MM.1S (cell line): ENCODE measurements at regions not wholly inside any gene's neighbourhood (a gene's known extent, or its start where the extent isn't known, plus 50 kb on each side); places are given as distances from the start of the nearest gene placed in this dataset.

Experiments used
- DNase-seq: peaks from one replicate; pipeline ENCODE4 v3.0.0-alpha.2; 2015
- H2AFZ ChIP-seq: fragments of 300-600 bp; sonication (generic); 2 replicates; pipeline ENCODE4 v1.6.0; 2016; ENCODE audit warnings: antibody characterized with exemption, low read length
- H3F3A ChIP-seq: fragments of 300-600 bp; sonication (generic); 2 replicates; pipeline ENCODE4 v1.6.1; 2016; ENCODE audit warnings: mild to moderate bottlenecking, antibody characterized with exemption, low read length, moderate library complexity, mixed read lengths; ENCODE audit not compliant: insufficient read depth
- H3K27ac ChIP-seq: fragments of 300-600 bp; sonication (generic); 2 replicates; pipeline ENCODE4 v1.5.1; 2016; ENCODE audit warnings: mild to moderate bottlenecking, low read length
- H3K27me3 ChIP-seq: fragments of 300-600 bp; sonication (generic); replicated peaks from 2 replicates; pipeline ENCODE4 v1.6.0; 2016; ENCODE audit warnings: low read length; ENCODE audit not compliant: insufficient read depth
- H3K36me3 ChIP-seq: fragments of 300-600 bp; sonication (generic); replicated peaks from 2 replicates; pipeline ENCODE4 v1.6.1; 2016; ENCODE audit warnings: mild to moderate bottlenecking, low read length, mixed read lengths; ENCODE audit not compliant: insufficient read depth
- H3K4me1 ChIP-seq: fragments of 300-600 bp; sonication (generic); 2 replicates; pipeline ENCODE4 v1.6.1; 2016; ENCODE audit warnings: low read length, mixed read lengths
- H3K4me2 ChIP-seq: fragments of 300-600 bp; sonication (generic); 2 replicates; pipeline ENCODE4 v1.6.0; 2016; ENCODE audit warnings: low read depth, low read length
- H3K4me3 ChIP-seq: fragments of 300-600 bp; sonication (generic); 2 replicates; pipeline ENCODE4 v1.5.1; 2016; ENCODE audit warnings: low read length, mixed read lengths
- H3K79me2 ChIP-seq: fragments of 300-600 bp; sonication (generic); 2 replicates; pipeline ENCODE4 v1.6.1; 2016; ENCODE audit warnings: mixed run types, low read length, mixed read lengths
- H3K9ac ChIP-seq: fragments of 300-600 bp; sonication (generic); 2 replicates; pipeline ENCODE4 v1.6.1; 2016; ENCODE audit warnings: low read length, mixed read lengths
- H3K9me2 ChIP-seq: fragments of 300-600 bp; sonication (generic); replicated peaks from 2 replicates; pipeline ENCODE4 v1.6.1; 2016; ENCODE audit warnings: mild to moderate bottlenecking, low read length, mixed read lengths; ENCODE audit not compliant: insufficient read depth
- H3K9me3 ChIP-seq: fragments of 300-600 bp; sonication (generic); replicated peaks from 2 replicates; pipeline ENCODE4 v1.6.1; 2016; ENCODE audit warnings: mild to moderate bottlenecking, low read length, mixed read lengths; ENCODE audit not compliant: insufficient read depth
- H4K20me1 ChIP-seq: fragments of 300-600 bp; sonication (generic); 2 replicates; pipeline ENCODE4 v1.6.1; 2016; ENCODE audit warnings: mild to moderate bottlenecking, low read length, moderate library complexity, mixed read lengths; ENCODE audit not compliant: insufficient read depth
- EZH2 ChIP-seq: fragments of 300-600 bp; sonication (generic); optimal IDR thresholded peaks from 2 replicates; pipeline ENCODE3; 2017; ENCODE audit warnings: low read depth, mild to moderate bottlenecking, antibody characterized with exemption, low read length, mixed read lengths
- EZH2phosphoT487 ChIP-seq: fragments of 300-600 bp; sonication (generic); IDR thresholded peaks from 2 replicates; pipeline ENCODE4 v1.6.1; 2018; ENCODE audit warnings: antibody characterized with exemption, low read length
- TF ChIP-seq, protein P1 (sequence below): fragments of 300-600 bp; sonication (generic); IDR thresholded peaks from 2 replicates; pipeline ENCODE4 v1.5.1; 2016; ENCODE audit warnings: antibody characterized with exemption, low read length, mixed read lengths

DNA sequence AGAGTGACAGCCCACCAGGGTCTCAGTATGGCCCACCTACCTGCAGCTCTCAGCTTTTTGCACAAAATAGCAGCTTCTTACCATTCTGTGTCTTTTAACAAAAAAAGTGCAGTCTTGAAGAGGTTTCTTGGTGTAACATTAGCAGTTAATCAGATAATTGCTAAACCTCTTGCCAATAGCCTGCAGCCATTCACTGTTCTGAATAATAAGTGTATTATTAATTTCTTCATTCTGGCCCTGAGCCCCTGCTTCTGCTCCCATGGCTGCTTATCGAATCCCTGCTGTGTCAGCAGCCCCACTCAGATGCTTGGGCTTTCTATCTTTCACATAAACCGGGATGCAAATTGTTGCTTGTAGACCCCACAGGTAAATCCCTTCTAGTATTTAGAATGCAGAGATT lies 485.9 kb downstream of the CAAP1 start:
- Histone ChIP-seq H3F3A (no peaks in the 10 kb centered on the region), H3K9me2 (no peaks in the 10 kb centered on the region), H3K27me3 (no peaks in the 10 kb centered on the region), H3K4me1 (no peaks in the 10 kb centered on the region), H3K36me3 (no peaks in the 10 kb centered on the region), H2AFZ (no peak overlapping the region), H3K79me2 (no peaks in the 10 kb centered on the region), H3K4me2 (no peak overlapping the region), H3K9me3 (no peaks in the 10 kb centered on the region), H3K27ac (no peak overlapping the region), H4K20me1 (no peaks in the 10 kb centered on the region), H3K9ac (no peak overlapping the region), H3K4me3 (no peak overlapping the region)
- DNase-seq, result no peak
- TF ChIP-seq, protein P1, sequence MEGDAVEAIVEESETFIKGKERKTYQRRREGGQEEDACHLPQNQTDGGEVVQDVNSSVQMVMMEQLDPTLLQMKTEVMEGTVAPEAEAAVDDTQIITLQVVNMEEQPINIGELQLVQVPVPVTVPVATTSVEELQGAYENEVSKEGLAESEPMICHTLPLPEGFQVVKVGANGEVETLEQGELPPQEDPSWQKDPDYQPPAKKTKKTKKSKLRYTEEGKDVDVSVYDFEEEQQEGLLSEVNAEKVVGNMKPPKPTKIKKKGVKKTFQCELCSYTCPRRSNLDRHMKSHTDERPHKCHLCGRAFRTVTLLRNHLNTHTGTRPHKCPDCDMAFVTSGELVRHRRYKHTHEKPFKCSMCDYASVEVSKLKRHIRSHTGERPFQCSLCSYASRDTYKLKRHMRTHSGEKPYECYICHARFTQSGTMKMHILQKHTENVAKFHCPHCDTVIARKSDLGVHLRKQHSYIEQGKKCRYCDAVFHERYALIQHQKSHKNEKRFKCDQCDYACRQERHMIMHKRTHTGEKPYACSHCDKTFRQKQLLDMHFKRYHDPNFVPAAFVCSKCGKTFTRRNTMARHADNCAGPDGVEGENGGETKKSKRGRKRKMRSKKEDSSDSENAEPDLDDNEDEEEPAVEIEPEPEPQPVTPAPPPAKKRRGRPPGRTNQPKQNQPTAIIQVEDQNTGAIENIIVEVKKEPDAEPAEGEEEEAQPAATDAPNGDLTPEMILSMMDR, result no peak
- no peak for TF ChIP-seq EZH2

DNA sequence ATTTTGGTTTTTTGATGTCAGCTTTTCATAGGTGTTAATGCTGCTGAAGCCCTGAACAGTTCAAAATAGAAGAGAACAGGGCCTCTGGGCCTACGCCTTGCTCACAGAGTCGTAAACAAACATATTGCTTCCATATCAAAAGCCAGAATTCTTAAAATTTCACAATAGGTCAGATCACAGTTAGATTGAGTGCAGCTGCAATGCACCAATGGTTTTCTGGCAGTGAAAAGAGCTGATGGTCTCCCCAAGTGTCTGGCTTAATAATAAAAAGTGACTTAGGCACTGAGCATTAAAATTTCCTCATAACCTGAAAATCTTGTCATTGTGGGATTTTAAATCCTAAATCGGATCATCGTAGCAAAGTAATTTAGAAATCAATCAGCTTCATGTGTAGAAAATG lies 493.0 kb downstream of the CAAP1 start:
- Histone ChIP-seq H3K9me2 (no peaks in the 10 kb centered on the region), H3K79me2 (no peaks in the 10 kb centered on the region), H3K27ac (no peak overlapping the region), H3K27me3 (no peaks in the 10 kb centered on the region), H4K20me1 (no peaks in the 10 kb centered on the region), H3K4me3 (no peak overlapping the region), H3K4me2 (no peak overlapping the region), H3K9me3 (no peaks in the 10 kb centered on the region), H3K9ac (no peak overlapping the region), H3K4me1 (no peaks in the 10 kb centered on the region), H2AFZ (no peak overlapping the region), H3K36me3 (no peaks in the 10 kb centered on the region), H3F3A (no peaks in the 10 kb centered on the region)
- no peak for DNase-seq
- TF ChIP-seq EZH2, result no peak
- no peak for TF ChIP-seq EZH2phosphoT487
- TF ChIP-seq, protein P1, result no peak

DNA sequence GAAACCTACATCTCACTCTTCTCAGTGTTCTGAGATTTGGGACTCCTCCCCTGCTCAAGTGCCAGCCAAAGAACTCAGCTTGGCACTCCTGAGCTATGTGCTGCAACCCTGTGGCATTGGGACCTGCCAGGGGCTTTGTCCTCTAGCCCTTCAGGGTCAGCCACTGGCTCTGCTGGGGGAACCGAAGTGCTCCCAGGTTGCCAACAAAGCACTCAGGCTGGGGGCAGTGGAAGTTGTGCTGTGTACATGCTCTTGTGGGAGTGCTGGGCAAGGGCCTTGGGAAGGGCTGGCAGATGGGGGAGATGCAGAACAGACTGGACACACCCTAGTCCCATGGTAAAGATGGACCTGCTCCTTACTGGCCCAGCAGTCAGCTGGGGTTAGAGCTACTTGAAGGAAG lies 498.6 kb downstream of the CAAP1 start:
- no peaks in the 10 kb centered on the region for H3F3A ChIP-seq
- TF ChIP-seq, protein P1, result no peak
- TF ChIP-seq EZH2phosphoT487 (no peak), EZH2 (no peak)

More for the DNA sequence above, 498.6 kb downstream of the CAAP1 start:
- Histone ChIP-seq H4K20me1 (no peaks in the 10 kb centered on the region), H3K9me3 (no peaks in the 10 kb centered on the region), H3K4me1 (no peaks in the 10 kb centered on the region), H3K36me3 (no peaks in the 10 kb centered on the region), H3K79me2 (no peaks in the 10 kb centered on the region), H3K27ac (no peak overlapping the region), H3K9ac (no peak overlapping the region), H2AFZ (no peak overlapping the region), H3K4me2 (no peak overlapping the region), H3K4me3 (no peak overlapping the region), H3K9me2 (no peaks in the 10 kb centered on the region), H3K27me3 (no peaks in the 10 kb centered on the region)
- no peak for DNase-seq
